ENCODE measurements at regions not wholly inside any gene's neighbourhood (a gene's known extent, or its start where the extent isn't known, plus 50 kb on each side); places are given as distances from the start of the nearest gene placed in this dataset.

DNA sequence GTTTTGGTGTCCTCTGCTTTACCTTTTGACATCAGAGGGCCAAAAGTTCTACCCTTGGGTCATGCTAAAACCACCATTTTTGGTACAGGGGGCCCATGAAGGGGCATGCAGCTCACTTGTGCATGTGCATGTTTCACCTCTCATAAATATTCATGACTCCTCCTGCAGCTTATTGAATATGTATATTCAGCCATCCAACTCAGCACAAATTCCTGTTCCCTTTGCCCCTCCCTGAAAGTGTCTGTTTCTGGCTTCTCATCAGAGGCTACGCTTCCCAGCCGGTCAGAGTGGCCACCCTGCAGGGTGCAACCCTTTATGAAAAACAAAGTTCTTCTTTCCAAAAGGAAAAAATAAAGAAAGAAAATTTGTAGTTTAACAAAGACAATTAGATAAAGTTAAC lies 82.3 kb upstream of the UQCRFS1 start:
- no peak overlapping the region for H3K4me3 ChIP-seq (ENCODE audit: low read depth, low read length)
- TF ChIP-seq, protein P1, sequence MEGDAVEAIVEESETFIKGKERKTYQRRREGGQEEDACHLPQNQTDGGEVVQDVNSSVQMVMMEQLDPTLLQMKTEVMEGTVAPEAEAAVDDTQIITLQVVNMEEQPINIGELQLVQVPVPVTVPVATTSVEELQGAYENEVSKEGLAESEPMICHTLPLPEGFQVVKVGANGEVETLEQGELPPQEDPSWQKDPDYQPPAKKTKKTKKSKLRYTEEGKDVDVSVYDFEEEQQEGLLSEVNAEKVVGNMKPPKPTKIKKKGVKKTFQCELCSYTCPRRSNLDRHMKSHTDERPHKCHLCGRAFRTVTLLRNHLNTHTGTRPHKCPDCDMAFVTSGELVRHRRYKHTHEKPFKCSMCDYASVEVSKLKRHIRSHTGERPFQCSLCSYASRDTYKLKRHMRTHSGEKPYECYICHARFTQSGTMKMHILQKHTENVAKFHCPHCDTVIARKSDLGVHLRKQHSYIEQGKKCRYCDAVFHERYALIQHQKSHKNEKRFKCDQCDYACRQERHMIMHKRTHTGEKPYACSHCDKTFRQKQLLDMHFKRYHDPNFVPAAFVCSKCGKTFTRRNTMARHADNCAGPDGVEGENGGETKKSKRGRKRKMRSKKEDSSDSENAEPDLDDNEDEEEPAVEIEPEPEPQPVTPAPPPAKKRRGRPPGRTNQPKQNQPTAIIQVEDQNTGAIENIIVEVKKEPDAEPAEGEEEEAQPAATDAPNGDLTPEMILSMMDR (IDR thresholded peaks at IDR 0.05; ENCODE audit: low read depth, low read length, missing control alignments): no peak
- DNase-seq (ENCODE audit: low read depth): no peak

DNA sequence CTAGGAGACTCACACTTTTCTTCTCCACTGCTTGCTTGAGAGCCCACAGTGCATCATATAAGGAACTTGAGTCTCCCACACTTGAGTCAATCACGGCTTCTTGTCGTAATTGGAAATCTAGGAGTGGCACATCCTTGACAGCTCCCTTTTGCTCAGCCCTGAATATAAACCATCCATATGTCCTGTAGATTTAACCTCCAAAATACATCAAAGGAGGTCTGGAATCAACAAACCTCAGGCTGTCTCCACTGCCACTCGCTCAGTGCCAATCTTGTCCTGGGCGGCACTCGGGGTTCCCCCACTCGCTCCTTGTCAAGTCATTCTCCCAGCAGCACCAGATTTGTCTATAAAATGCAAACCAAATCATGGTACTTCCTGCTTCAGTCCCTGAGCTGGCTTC lies 84.4 kb upstream of the UQCRFS1 start:
- no peak for DNase-seq (ENCODE audit: low read depth)
- TF ChIP-seq, protein P1 (IDR thresholded peaks at IDR 0.05; ENCODE audit: low read depth, low read length, missing control alignments): no peak
- no peak overlapping the region for H3K4me3 ChIP-seq (ENCODE audit: low read depth, low read length)

DNA sequence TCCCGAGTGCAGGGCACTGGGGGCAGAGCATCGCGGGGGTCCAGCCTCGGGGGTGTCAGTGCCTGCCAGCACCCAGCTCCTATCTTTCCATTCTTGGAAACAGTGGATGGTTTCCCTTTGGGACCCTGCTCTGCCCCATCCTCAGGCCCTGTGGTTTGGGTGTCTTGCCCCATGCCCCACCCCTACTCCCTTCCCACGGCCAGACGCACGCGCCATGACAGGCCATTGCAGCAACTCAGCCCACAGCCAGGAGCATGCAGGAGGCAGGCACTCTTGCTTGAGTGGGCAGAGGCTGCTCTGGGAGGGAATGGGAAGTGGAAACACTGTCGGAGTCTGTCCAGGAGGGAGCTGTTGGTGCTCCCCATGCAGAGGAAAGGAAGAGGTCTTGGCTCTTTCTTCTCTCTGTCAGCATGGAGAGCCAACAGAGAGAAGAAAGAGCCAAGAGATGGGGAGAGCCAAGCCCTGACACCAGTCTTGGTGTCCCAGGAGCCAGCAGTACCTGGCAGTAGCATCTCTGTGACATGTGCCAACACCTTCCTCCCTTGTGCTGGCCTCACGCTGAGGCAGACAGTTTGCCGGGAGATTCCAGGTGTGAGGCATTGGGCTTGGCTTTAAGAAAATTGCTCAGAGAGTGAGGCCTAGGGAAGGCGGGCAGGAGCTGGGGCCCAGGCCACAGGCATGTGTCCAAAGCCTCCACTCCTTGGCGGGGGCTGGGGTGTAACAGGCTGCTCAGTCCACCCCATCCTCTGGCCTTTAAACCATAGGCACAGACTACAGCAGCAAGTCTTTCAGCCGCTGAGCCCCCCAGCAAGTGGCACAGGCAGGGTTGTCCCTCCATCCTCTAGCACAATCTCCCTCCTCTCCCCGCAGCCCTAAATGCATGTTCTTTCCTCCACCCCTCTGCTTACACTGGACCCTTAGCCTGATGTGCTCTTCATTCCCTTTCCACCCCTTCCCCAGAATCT lies 86.7 kb upstream of the UQCRFS1 start:
- DNase-seq (ENCODE audit: low read depth): no peak
- TF ChIP-seq, protein P1 (IDR thresholded peaks at IDR 0.05; ENCODE audit: low read depth, low read length, missing control alignments): no peak

DNA sequence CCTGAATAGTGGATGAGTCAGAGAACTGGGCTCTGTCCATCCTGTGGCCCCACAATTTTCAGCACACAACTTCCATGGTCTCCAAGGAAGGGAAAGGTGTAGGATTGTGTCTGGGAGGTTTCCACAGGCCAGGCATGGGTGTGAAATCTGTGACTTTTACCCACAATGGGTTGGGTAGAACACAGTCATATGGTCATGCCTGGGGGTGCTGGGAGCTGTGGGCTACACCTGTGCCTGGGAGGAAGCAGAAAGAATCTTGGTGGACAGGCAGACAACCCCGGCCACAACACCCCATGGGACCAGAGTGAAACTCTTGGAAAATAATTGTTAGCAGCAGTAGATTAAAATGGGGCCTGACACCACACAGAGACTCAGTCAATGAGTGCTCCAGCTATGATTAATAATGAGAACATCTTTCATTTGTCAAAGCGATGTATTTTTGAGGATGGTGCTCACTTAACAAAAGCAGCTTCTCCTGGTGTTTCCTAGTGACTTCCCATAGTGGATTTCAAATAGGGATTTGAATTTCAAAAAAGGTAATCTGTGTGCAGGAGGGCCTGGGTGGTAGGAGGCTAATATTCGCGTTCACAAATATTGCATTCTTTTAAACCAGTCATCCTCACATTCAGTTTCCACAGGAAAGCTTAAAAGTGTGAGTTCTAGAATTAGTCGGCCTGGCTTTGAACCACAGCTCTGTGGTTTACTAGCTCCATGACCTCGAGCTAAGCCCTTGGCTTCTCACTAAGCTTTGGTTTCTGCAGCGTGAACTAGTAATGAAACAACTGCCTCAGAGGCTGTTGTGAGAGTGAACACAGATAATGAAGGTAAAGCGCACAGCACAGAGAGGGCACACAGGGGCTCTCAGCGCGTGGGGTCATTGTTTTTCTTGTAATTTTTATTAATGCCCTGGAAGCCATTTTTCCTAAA lies 89.3 kb upstream of the UQCRFS1 start:
- H3K4me3 ChIP-seq (ENCODE audit: low read depth, low read length): no peak overlapping the region
- DNase-seq (ENCODE audit: low read depth): no peak
- TF ChIP-seq, protein P1 (IDR thresholded peaks at IDR 0.05; ENCODE audit: low read depth, low read length, missing control alignments): no peak

More for the DNA sequence above, 86.7 kb upstream of the UQCRFS1 start:
- no peak overlapping the region for H3K4me3 ChIP-seq (ENCODE audit: low read depth, low read length)

DNA sequence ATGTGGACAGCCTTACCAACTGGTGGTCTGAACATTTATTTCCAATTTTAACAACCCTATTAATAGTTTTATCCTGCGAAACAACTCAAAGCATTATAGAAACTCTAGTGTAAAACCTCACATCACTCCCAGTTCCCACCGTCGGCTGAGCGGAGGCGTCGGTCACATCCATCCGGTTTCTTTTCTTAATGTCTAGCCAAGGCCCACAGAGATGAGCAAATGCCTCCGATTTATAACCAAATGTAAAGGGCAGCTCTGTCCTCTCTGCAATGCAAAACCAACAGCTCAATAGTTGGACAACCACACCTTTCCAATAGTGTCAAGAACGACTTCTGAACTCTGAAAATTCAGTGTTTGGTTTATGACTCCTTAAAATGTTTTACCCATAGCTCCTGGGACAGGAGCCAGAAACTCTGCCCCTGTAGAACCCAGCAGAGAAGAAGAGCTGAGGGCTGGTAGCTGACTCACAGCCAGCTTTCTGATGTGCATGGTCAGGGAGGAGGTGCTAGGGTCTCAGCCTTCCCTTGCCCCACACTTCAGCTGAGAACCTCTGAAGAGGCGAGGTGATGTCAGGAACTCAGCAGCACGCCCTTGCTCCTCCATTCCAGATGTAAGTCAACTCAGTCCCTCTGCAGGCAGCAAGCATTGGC lies 90.2 kb upstream of the UQCRFS1 start:
- no peak overlapping the region for H3K4me3 ChIP-seq (ENCODE audit: low read depth, low read length)
- DNase-seq (ENCODE audit: low read depth): no peak
- TF ChIP-seq, protein P1 (IDR thresholded peaks at IDR 0.05; ENCODE audit: low read depth, low read length, missing control alignments): no peak

DNA sequence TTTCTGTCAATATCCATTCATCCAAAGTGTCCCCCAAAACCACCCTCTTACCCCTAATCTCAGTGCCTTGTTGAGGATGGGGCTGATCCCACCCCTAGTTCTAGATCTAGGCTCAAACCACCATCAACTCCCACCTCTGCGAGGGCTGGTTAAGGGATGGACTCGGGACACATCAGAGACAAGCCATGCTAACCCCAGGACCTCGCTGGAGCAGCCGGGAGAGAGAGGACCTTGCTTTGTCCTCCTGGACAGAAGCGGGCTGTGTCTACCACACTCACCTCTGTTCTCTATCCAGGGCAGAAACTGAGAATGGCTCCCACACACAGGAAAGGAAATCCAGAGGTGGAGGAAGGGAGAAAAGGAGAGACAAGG lies 90.8 kb upstream of the UQCRFS1 start:
- H3K4me3 ChIP-seq (ENCODE audit: low read depth, low read length): no peak overlapping the region
- TF ChIP-seq, protein P1 (IDR thresholded peaks at IDR 0.05; ENCODE audit: low read depth, low read length, missing control alignments): no peak
- no peak for DNase-seq (ENCODE audit: low read depth)
